GM21360 (cell line): ENCODE measurements at regions not wholly inside any gene's neighbourhood (a gene's known extent, or its start where the extent isn't known, plus 50 kb on each side); places are given as distances from the start of the nearest gene placed in this dataset.

Experiments
- ATAC-seq: cut with Tn5 transposase; IDR thresholded peaks from one replicate; pipeline ENCODE4 v1.9.1; 2021; ENCODE audit warnings: mild to moderate bottlenecking, moderate library complexity; ENCODE audit not compliant: unreplicated experiment

DNA sequence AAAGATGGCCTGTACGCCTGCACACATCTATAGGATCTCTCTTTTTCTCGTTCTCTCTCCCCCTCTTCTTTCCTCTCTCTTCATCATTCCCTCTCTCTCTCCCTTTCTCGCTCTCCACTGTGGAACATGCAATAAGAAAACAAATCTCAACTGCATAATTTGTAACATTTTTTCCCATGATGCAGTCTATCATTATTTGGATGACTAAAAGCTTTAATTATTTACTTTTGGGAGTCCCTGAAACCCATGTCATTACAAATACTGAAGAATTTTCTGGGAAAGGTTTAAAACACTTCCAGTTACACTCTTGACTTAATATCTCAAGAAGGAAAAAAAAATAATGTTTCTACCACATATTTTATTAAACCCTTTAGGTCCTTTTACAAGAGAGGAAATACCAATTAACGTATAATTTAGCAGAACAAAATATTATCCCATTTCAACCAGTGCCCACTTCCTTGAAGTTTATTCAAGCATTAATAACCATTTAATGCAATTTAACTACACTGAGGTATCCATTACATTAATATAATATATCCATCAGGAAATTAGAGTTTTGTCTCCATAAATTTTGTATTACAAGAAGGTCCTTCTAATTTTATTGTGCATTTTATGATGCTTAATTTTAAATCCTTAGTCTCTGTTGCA is 1615.2 kb upstream of the ACVR2A start:
- no peak for ATAC-seq

GRCh38 chr2:146228466-146229058 is 1616.3 kb upstream of the ACVR2A start:
- ATAC-seq: no peak

DNA sequence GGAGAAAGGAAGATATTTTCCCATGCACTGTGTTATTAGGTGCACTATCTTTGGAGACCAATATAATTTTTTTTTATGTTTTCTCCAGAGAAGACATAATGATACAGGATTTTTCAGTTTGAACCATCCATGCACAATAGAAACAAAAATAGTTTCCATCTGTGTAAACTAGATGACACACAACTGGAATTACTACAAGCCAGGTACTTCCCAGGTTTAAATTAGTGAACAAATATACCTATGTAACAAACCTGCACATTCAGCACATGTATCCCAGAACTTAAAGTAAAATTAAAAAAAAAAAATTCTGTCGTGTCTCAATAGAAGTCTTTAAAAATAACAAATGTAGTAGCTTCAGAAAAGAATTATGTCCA is 1616.8 kb upstream of the ACVR2A start:
- ATAC-seq: no peak

DNA sequence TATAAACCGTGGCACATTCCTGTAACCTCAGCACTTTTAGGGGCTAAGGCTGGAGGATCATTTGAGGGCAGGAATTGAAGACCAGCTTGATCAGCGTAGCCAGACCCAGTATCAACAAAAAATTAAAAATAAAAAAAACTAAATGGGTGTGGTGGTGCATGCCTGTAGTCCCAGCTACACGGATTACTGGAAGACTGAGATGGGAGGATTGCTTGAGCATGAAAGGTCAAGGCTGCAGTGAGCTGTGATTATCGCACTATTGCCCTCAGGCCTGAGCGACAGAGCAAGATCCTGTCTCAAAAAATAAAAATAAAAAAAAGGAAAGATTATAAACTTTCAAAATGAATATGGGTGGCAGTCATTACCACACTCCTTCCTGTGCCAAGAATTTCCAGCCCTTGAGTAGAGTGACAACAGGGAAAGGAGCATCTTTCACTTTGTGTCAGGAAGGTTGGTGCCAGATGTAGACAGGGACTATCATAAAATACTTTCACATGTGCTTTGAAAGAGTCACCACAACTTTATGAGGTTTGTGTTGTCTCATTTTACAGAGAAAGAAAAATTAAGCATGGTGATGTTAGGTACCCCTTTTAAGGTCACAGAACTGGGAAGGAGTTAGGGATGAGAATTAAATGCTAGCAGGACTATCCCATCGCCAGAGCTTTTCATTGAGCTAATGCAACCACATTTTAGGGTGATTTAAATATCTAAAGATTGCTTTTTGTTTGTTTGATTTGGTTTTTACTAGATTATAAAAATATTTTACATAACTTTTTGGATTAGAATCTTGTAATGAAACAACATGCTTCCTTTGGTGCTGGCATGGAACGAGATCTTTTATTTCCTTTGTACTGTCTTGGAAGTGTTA is 1617.4 kb upstream of the ACVR2A start:
- no peak for ATAC-seq

GRCh38 chr2:146226077-146226476 is 1618.8 kb upstream of the ACVR2A start:
- no peak for ATAC-seq

DNA sequence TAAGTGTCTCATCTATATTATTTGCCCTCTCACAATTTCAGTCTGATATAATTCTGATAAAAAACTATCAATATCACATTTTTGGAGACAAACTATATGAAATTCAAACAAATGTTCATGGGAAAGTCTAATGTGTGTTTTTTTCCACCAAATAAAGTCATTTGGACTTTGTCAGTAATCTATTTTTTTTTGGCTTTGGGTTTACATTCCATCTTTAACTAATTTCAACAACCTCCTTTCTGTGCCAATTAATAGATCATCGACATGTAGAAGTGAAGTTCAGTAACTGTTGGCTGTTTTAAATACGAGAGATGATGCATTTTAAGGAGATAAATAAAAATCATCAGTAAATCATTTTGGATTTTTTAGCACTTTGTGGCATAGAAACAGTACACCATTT is 1623.0 kb upstream of the ACVR2A start:
- no peak for ATAC-seq

- ATAC-seq: no peak
Observed at GRCh38 chr2:146220957-146221356, 1623.9 kb upstream of the ACVR2A start.

DNA sequence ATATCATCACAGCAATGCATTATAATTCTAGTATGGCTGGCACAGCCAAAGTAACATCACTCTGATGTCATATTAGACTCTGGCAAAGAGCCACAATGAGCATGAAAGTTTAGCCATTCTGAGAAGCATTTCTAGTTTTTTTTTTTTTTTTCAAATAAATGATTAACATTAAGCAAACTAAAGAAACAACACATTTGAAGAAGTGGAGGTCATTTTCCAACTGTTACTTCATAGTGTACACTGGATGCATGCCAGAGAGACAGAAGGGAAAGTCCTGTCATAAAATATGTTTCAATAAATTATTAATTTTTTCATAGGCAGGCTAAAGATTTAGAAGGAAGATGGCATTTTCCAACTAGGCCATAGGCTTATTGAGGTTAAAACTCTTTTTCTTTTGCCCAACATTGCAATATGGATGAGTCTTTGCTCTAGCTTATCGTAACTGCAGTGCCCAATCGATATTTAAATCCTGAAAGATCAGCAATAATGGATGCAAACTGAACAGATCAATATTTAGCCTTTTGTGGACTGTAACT is 1630.4 kb upstream of the ACVR2A start:
- no peak for ATAC-seq

DNA sequence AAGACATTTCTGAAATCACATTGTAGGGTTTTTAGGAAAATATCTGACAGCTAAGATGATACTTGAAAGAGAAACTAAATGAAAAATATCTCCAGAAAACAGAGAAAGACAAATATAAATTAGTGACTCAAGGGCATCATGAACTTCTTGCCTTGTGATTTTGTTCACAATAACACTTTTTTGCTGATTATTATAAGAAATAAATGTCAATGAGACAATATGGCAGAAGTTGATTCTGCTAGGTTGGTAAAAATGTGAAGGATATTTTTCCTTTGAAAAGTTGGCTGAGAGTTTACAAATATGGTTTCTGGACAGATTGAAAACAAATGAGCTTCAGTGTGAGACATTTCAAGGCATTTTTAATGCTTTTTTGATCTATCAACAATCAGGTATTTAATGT is 1631.2 kb upstream of the ACVR2A start:
- ATAC-seq: no peak

DNA sequence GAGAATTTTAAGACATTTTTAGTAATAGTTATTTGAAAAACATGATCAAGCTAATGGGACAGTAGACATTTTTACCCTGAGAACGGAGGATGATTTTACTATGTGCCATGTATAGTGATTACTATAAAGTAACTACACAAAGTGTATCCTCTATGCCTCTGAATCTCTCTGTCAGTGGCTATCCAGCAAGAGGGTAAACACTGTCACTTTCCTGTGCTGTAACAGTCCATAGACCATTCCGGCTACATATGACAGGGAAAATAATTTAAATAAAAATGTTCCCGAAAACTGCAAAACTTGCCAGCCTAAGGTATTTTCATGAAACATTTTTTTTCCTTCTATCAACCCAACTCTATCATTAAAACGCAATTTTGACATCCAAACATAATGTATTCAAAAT is 1632.2 kb upstream of the ACVR2A start:
- no peak for ATAC-seq

- peak; percentile 49 for ATAC-seq
Observed at GRCh38 chr2:146209842-146210275, 1635.0 kb upstream of the ACVR2A start.

DNA sequence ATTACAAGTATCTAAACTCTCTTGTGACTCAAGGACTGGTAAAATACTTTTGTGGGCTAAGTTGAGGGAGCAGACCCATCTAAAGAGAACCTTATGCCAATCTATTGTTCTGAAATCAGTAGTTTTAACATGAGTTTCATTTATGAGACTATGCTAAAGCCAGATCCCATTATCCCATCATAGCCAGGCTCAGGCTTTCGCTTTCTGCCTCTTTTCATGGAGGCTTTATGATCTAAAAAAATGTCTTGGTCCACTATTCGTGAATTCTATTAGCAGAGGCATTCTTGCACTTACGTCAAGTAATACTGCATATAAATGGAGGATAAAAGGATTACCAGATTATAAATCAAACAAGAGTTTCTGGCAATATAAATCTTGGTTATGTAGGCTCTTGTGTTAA is 1636.9 kb upstream of the ACVR2A start:
- ATAC-seq: no peak

- no peak for ATAC-seq
Observed at GRCh38 chr2:146207417-146207816, 1637.4 kb upstream of the ACVR2A start.

GRCh38 chr2:146203064-146203624 is 1641.7 kb upstream of the ACVR2A start:
- ATAC-seq: no peak

DNA sequence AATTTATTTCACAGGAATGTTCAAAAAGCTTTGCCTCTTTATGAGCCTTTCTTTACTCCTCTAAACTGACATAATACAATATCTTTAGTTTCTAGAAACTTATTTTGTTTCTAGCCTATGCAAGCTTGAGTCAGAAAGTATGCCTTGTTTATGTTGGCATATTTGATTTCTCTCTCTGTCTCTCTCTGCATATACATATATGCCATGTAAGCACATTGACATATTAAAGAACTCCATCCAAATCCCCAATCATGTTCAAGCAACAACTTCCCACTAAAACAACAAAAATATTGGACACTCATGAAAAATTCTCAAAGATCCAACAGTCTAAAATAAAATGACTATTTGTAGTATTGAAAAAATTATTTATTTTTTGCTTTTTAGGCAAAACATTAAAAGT is 1651.2 kb upstream of the ACVR2A start:
- ATAC-seq: no peak

DNA sequence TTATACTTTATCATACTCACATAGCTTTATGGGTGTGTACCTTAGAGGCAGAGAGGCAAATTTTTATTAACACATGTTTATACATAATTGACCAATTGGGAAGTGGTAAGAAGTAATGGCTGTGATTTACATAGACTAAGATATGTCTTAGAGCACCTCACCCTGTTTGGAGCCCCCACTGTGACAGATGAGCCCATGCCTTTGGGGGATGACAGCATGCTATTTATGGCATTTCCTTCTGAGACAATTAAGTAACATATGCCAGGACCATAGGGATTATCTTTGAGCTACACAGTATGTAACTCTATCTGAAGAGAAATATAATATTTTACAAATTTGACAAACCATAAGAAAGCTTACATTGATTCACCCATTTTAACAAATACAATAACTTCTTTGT is 1655.3 kb upstream of the ACVR2A start:
- ATAC-seq: no peak

- ATAC-seq: no peak
Observed at GRCh38 chr2:146173934-146174333, 1654.0 kb upstream of the ZEB2 start.

DNA sequence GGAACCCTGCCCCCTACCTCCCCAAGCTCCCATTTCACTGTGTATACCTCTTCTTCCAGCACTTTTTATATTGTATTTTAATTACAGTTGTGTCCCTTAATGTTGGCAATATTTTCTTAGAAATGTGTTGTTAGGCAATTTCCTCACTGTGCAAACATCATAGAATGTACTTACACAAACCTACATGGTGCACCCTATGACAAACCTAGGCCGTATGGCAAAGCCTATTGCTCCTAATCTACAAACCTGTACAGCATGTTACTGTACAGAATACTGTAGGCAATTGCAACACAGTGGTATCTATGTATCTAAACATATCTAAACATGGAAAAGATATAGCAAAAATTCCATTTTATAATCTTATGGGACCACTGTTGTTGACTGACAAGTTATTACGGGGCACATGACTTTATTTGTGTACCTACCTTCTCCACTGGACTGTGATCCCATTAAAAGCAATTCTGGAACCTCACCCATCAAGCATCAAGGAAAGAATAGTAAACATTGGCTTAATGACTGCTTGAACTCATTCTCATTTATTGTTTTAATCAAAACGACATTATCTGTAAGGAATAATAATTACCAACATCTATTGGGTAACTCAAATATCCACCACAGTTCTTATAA is 1641.5 kb upstream of the ZEB2 start:
- ATAC-seq: no peak

DNA sequence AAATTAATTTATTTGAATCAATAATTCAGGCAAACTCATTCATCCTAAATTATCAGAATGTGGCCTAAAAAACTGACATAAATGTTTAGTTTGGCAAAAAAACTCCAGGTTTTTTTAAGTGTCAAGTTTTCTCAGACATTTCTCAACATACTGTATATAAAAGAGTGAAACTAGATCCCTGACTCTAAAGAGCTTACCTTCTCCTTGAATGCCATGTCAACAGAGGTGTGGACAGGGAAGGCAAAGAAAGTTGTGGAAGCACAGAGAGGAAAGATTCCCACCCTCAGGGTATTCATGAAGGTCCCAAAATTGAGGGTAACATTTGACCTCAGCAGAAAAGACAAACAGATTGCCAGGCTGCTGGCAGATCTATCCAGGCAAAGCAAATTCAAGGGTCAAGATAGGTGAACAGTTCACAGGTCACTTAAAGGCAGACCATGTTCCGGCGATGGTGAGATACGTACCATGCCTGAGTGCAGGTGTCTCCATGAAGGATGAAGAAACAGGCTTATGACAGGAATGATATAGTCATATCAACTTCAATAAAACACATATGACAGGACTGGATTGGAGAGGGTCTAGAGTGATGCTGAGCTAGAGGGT is 1638.3 kb upstream of the ZEB2 start:
- ATAC-seq: no peak

DNA sequence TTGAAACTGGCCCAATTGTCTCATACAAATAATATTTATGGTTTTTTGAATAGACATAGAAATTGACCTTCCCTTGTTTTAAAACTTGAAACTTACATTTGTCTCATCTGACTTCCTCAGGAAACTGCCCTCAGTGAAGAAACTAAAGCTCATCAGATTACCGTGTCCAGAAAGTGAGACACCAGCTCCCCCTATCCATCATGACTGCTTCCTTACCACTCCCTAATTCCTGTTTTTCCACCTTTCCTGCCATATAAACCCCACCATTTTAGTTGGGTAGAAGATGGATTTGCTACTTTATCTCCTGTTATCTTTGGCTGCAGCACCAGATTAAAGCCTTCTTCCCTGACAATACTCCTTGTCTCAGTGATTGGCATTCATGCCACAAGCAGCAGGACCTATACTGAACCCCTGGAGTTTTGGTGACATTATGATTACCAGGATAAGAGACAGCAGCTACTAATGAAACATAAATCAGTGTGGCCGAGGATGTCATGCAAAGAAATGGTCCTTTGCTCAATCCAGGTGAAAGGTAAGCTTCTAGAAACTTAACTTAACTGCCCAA is 1627.6 kb upstream of the ZEB2 start:
- no peak for ATAC-seq
